A673 (cell line): ENCODE measurements at regions not wholly inside any gene's neighbourhood (a gene's known extent, or its start where the extent isn't known, plus 50 kb on each side); places are given as distances from the start of the nearest gene placed in this dataset.

ENCODE experiments used
- EZH2 ChIP-seq: fragments of 200-600 bp; sonication (generic); IDR thresholded peaks from 2 replicates; pipeline ENCODE4 v1.6.1; 2017; ENCODE audit warnings: borderline replicate concordance, low read depth, mild to moderate bottlenecking, mixed read lengths, antibody characterized with exemption, low read length; ENCODE audit not compliant: poor library complexity, severe bottlenecking
- TF ChIP-seq, protein P1 (sequence below): fragments of 300-800, 200-600 bp; sonication (generic); conservative IDR thresholded peaks from 2 replicates; pipeline ENCODE4 v1.5.1; 2017; ENCODE audit warnings: low read depth, mild to moderate bottlenecking, antibody characterized with exemption, low read length, moderate library complexity, mixed read lengths

DNA sequence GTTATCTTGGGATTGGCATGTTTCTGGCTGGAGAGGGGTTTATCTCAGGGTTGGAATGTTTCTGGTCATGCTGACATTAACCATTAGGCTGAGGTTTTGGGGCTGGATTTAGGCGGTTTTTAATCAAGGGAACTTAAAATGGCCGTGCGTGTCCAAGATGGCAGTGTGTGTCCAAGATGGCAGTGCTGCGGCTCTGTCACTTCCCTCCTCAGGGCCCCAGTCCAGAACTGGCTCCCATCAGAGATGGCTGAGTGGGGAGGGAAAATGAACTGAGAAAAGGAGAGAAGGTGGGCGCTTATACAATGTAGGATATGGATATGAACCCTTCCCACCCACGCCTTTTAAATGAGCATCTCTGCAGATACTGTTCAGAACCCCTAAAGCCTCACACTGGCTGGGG, 175.5 kb upstream of the MYT1L start:
- TF ChIP-seq, protein P1, sequence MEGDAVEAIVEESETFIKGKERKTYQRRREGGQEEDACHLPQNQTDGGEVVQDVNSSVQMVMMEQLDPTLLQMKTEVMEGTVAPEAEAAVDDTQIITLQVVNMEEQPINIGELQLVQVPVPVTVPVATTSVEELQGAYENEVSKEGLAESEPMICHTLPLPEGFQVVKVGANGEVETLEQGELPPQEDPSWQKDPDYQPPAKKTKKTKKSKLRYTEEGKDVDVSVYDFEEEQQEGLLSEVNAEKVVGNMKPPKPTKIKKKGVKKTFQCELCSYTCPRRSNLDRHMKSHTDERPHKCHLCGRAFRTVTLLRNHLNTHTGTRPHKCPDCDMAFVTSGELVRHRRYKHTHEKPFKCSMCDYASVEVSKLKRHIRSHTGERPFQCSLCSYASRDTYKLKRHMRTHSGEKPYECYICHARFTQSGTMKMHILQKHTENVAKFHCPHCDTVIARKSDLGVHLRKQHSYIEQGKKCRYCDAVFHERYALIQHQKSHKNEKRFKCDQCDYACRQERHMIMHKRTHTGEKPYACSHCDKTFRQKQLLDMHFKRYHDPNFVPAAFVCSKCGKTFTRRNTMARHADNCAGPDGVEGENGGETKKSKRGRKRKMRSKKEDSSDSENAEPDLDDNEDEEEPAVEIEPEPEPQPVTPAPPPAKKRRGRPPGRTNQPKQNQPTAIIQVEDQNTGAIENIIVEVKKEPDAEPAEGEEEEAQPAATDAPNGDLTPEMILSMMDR, result no peak
- no peak for TF ChIP-seq EZH2
